Astrocyte of the cerebellum (primary cell): ENCODE measurements at regions not wholly inside any gene's neighbourhood (a gene's known extent, or its start where the extent isn't known, plus 50 kb on each side); places are given as distances from the start of the nearest gene placed in this dataset.

Experiments
- DNase-seq: peaks from one replicate; pipeline ENCODE4 v3.0.0-alpha.2; 2011; ENCODE audit warnings: low read depth
- H3K4me3 ChIP-seq: 2 replicates; pipeline ENCODE4 v1.5.1; 2011; ENCODE audit warnings: mild to moderate bottlenecking, low read depth, low read length, moderate library complexity
- in situ Hi-C: cut with HindIII; loops from 2 replicates; pipeline ENCODE4 v1.10.0; 2017; ENCODE audit warnings: low sequenced_read_pairs
- TF ChIP-seq, protein P1 (sequence below): IDR thresholded peaks from 2 replicates; pipeline ENCODE4 v1.5.1; 2012; ENCODE audit warnings: low read length, low read depth, moderate library complexity, mild to moderate bottlenecking; ENCODE audit errors: missing control alignments

DNA sequence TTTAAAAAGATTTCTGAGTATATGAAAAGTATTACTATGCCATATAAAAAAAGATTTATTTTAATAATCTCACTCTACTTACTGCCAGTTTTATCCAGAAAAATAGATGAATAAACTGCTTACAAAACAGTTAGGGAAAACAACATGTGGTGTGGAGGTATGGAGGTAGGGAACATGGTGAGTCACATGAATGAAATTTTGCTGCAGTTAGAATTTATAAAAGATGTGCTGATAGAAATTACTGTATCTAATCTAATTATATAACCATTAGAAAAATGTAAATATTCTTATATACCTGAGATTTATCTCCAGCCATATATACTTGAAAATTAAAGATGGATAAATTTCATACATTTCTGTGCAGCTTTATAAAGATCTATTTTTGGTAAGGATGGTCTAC lies 184.0 kb upstream of the ANK2 start:
- H3K4me3 ChIP-seq, result no peak overlapping the region
- in situ Hi-C loops, result no loop called here
- TF ChIP-seq, protein P1, sequence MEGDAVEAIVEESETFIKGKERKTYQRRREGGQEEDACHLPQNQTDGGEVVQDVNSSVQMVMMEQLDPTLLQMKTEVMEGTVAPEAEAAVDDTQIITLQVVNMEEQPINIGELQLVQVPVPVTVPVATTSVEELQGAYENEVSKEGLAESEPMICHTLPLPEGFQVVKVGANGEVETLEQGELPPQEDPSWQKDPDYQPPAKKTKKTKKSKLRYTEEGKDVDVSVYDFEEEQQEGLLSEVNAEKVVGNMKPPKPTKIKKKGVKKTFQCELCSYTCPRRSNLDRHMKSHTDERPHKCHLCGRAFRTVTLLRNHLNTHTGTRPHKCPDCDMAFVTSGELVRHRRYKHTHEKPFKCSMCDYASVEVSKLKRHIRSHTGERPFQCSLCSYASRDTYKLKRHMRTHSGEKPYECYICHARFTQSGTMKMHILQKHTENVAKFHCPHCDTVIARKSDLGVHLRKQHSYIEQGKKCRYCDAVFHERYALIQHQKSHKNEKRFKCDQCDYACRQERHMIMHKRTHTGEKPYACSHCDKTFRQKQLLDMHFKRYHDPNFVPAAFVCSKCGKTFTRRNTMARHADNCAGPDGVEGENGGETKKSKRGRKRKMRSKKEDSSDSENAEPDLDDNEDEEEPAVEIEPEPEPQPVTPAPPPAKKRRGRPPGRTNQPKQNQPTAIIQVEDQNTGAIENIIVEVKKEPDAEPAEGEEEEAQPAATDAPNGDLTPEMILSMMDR, result no peak
- DNase-seq, result no peak

DNA sequence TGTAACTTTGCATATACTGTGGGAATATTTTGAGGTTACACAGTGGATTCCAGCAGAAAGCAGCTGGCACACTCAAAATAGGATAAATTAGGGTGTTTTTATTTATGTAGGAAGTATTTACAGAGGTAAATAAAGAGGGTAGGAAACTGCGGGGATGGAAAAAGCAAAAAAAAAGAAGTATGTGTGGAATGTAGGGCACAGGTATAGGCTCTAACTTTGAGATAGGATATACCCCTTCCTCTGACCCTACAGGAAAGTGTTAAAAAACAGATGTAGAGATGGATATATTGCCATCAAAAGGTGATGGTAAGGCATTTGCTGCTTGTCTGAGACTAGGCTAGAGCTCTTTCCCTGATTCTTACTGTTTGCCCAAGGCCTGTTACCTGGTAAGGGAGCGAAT lies 173.1 kb upstream of the ANK2 start:
- H3K4me3 ChIP-seq, result no peak overlapping the region
- in situ Hi-C loops, result no loop called here
- TF ChIP-seq, protein P1, result no peak
- no peak for DNase-seq

DNA sequence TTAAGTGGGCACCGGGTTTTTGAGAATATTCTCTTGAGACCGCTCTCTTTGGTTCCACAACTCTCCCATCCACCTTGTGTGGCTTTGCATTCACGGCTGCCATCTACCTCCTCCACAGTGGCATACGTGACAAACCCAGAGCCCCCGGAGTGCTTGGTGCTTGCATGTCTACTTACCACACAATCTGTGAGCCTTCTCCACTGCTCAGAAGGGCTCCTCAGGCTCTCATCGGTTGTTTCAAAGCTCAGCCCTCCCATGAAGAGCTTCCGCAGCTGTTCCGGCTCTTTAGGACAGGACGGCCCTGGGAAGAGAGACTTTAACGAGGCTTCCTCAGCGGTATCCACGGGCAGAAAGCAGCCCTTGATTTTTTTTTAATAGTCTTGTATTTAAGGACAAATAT lies 167.6 kb upstream of the ANK2 start:
- TF ChIP-seq, protein P1, result no peak
- in situ Hi-C loops, result no loop called here
- no peak overlapping the region for H3K4me3 ChIP-seq
- no peak for DNase-seq

DNA sequence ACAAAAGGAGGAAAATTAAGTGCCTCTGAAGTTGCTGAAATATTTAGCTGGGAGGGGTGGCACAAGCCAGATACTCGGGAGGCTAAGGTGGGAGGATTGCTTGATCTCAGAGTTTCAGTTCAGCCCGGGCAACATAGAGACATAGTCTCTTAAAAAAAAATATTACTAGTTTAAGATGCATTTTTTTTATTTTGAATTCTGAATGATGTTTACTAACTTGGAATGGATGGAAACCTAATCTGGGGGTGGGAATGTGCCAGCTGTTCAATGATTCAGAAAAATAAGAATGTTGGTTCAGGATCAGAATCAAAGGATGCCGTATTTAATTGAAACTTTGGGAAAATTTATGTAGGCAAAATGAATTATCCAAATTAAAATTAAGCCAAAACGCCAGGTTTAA lies 167.2 kb upstream of the ANK2 start:
- no peak overlapping the region for H3K4me3 ChIP-seq
- no peak for DNase-seq
- in situ Hi-C loops, result no loop called here
- TF ChIP-seq, protein P1, result no peak

DNA sequence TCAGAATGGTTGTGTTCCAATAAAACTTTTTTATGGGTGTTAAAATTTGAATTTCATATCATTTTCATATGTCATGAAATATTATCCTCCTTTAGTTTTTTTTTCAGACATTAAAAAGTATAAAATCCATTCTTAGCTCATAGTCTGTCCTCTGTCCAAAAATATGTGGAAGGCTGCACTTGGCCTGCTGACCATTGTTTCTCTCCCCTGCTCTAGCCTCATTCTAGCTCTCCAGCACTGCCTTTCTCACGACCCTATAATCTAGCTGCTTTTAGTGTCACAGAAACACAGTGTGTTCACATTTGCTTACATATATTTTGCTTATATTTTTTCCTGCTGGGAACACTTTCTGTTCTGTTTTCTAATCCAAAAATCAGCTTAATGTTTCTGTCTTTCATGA lies 165.0 kb upstream of the ANK2 start:
- TF ChIP-seq, protein P1, result no peak
- DNase-seq, result no peak
- in situ Hi-C loops, result no loop called here
- no peak overlapping the region for H3K4me3 ChIP-seq

DNA sequence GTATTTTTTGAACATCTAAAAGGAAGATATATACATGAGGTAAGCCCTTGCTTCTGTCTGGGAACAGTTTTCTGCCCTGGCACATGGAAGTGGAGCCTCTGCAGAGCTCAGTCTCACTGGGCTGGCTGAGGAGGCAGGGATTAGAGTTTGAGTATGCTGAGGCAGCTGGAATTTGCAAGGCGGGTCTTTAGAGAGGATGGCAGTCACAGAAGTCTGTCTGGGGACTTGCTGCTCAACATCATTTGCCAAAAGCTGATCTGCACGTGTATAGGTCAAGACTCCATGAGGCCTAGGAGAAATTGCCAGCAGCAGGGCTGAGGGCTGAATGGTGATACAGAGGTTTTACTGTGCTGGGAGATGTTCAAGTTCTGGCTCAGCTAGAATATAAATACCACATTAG lies 163.6 kb upstream of the ANK2 start:
- H3K4me3 ChIP-seq, result no peak overlapping the region
- in situ Hi-C loops, result no loop called here
- no peak for DNase-seq
- TF ChIP-seq, protein P1, result no peak

DNA sequence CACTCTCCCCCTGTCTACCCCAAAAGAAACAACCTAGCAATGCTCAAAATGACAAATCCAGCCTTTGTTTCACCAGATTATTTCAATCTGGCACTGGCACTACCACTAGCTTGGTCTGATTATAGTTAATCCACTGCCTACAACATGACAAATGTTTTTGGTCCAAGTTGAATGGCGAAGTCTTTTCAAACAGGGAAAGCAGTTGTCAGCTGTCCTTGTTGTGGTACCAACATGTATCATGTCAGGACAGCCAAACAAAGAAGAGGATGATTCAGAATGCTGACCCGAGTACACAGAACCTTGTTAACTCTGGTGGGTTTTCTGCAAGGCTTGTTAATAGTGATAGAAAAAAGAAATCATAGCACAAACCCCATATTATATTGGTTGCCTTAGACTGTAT lies 160.8 kb upstream of the ANK2 start:
- TF ChIP-seq, protein P1, result no peak
- no peak for DNase-seq
- H3K4me3 ChIP-seq, result no peak overlapping the region
- in situ Hi-C loops, result no loop called here
